Stomach (tissue), 8 donors: ENCODE measurements at regions not wholly inside any gene's neighbourhood (a gene's known extent, or its start where the extent isn't known, plus 50 kb on each side); places are given as distances from the start of the nearest gene placed in this dataset.

Experiments
- DNase-seq, 2 donors: peaks; one replicate each; pipeline versions ENCODE4 v3.0.0 to v3.0.0-alpha.2; 2013 to 2019
- H3K27ac ChIP-seq, 5 donors: fragments of 200-600 bp in 4 of 5; sonication (generic) in 4 of 5; one replicate each; pipeline ENCODE4 v1.5.1; 2013 to 2019; ENCODE audit warnings: mild to moderate bottlenecking in 1 of 5, moderate library complexity in 1 of 5
- H3K27me3 ChIP-seq, 3 donors: fragments of 200-600 bp; sonication (generic); one replicate each; pipeline ENCODE4 v1.5.1; 2017 to 2019; ENCODE audit warnings: mixed run types in 1 of 3
- H3K36me3 ChIP-seq, 4 donors: fragments of 200-600 bp; sonication (generic); 1 replicate in 3 of 4; 2 replicates in 1 of 4; pipeline ENCODE4 v1.5.1; 2016 to 2019
- H3K4me1 ChIP-seq, 4 donors: fragments of 200-600 bp; sonication (generic); one replicate each; pipeline ENCODE4 v1.5.1; 2016 to 2019
- H3K4me3 ChIP-seq, 4 donors: fragments of 200-600 bp; sonication (generic) in 3 of 4; one replicate each; pipeline ENCODE4 v1.5.1; 2016 to 2019; ENCODE audit warnings: mild to moderate bottlenecking in 1 of 4
- H3K9me3 ChIP-seq, 4 donors: fragments of 200-600 bp; sonication (generic); one replicate each; pipeline ENCODE4 v1.5.1; 2016 to 2019
- CTCF ChIP-seq, 7 experiments: fragments of 450-650 bp in 4 of 7; fragments of 200-600 bp in 3 of 7; sonication (generic) in 3 of 7; IDR thresholded peaks; one replicate each; pipeline ENCODE4 v1.5.1; 2016 to 2019; ENCODE audit warnings: antibody characterized with exemption in 7 of 7, control low read depth in 2 of 7, mild to moderate bottlenecking in 1 of 7
- EP300 ChIP-seq: sonication (generic); formaldehyde crosslinking; IDR thresholded peaks from one replicate; pipeline ENCODE4 v1.6.1; 2017; ENCODE audit warnings: antibody characterized with exemption
- POLR2A ChIP-seq, 4 donors: fragments of 450-650 bp; IDR thresholded peaks; one replicate each; pipeline ENCODE4 v1.6.1; 2016; ENCODE audit warnings: antibody characterized with exemption in 4 of 4, control low read depth in 2 of 4, mild to moderate bottlenecking in 1 of 4, moderate library complexity in 1 of 4
- POLR2AphosphoS5 ChIP-seq, 3 donors: sonication (generic); formaldehyde crosslinking; IDR thresholded peaks; one replicate each; pipeline ENCODE4 v1.6.1; 2016; ENCODE audit warnings: antibody characterized with exemption in 3 of 3
- WGBS, 5 donors: extraction: QIAGEN DNeasy Blood & Tissue Kit in 3 of 5; methylation state at CpG; one replicate each; pipeline versions ENCODE4 v1.1.5 to v1.1.7; 2013 to 2018; 5-methylcytosine and 5-hydroxymethylcytosine counted together
- intact Hi-C: fragments of 100-400 bp; cut with DNase I; formaldehyde crosslinking; loops from one replicate; pipeline ENCODE4 v1.15.1; 2023; ENCODE audit warnings: low total_unique reads
- donor health status: healthy with polysubstance abuse.
- donor health status: Bipolar disorder and iron deficiency.
- donor health status: healthy.

GRCh38 chr9:26574256-26574655 is 318.3 kb downstream of the CAAP1 start:
- 55 to 70% (median 65%) methylated on average over 2 of the region's 2 CpGs for WGBS, 5 donors

GRCh38 chr9:26567976-26568375 is 324.6 kb downstream of the CAAP1 start:
- Histone ChIP-seq H3K4me3 (no peak overlapping the region), H3K9me3 (peaks cover 0 to 4% (median 0%) of the 10 kb centered on the region in 4 donors), H3K27me3 (no peaks in the 10 kb centered on the region), H3K27ac (no peak overlapping the region), H3K4me1 (no peaks in the 10 kb centered on the region), H3K36me3 (no peaks in the 10 kb centered on the region)
- no peak for TF ChIP-seq POLR2A (IDR thresholded peaks at IDR 0.05)
- TF ChIP-seq EP300, result no peak
- no peak for TF ChIP-seq CTCF (IDR thresholded peaks at IDR 0.05)
- TF ChIP-seq POLR2AphosphoS5 (IDR thresholded peaks at IDR 0.05), result no peak
- intact Hi-C loops, result no loop called here
- no peak for DNase-seq
- WGBS, 5 donors, result 67 to 76% (median 72%) methylated on average over 2 of the region's 2 CpGs

More at GRCh38 chr9:26574256-26574655, 318.3 kb downstream of the CAAP1 start:
- DNase-seq, result no peak
- Histone ChIP-seq H3K9me3 (no peaks in the 10 kb centered on the region), H3K27ac (no peak overlapping the region), H3K36me3 (no peaks in the 10 kb centered on the region), H3K27me3 (no peaks in the 10 kb centered on the region), H3K4me1 (no peaks in the 10 kb centered on the region), H3K4me3 (no peak overlapping the region)
- TF ChIP-seq POLR2A (IDR thresholded peaks at IDR 0.05), result no peak
- TF ChIP-seq POLR2AphosphoS5 (IDR thresholded peaks at IDR 0.05), result no peak
- TF ChIP-seq CTCF (IDR thresholded peaks at IDR 0.05), result no peak
- no peak for TF ChIP-seq EP300
- intact Hi-C loops, result no loop called here

- H3K36me3 ChIP-seq, result no peaks in the 10 kb centered on the region
- no peak for TF ChIP-seq POLR2A (IDR thresholded peaks at IDR 0.05)
- no peak for TF ChIP-seq POLR2AphosphoS5 (IDR thresholded peaks at IDR 0.05)
- no peak for TF ChIP-seq EP300
- TF ChIP-seq CTCF (IDR thresholded peaks at IDR 0.05), result no peak
- intact Hi-C loops, result no loop called here
- no peaks in the 10 kb centered on the region for H3K27me3 ChIP-seq
- H3K4me3 ChIP-seq, result no peak overlapping the region
- H3K27ac ChIP-seq, result no peak overlapping the region
- DNase-seq, result no peak
- H3K4me1 ChIP-seq, result no peaks in the 10 kb centered on the region
- peaks cover 0 to 4% (median 0%) of the 10 kb centered on the region in 4 donors for H3K9me3 ChIP-seq
- WGBS, 5 donors, result 33 to 48% (median 44%) methylated on average over 1 of the region's 1 CpG
Measured at GRCh38 chr9:26566141-26566540, 326.5 kb downstream of the CAAP1 start.

GRCh38 chr9:26565118-26565517 is 327.5 kb downstream of the CAAP1 start:
- Histone ChIP-seq H3K4me1 (no peaks in the 10 kb centered on the region), H3K9me3 (peaks cover 0 to 4% (median 0%) of the 10 kb centered on the region in 4 donors), H3K4me3 (no peak overlapping the region), H3K27ac (no peak overlapping the region), H3K27me3 (no peaks in the 10 kb centered on the region), H3K36me3 (no peaks in the 10 kb centered on the region)
- no peak for DNase-seq
- intact Hi-C loops, result no loop called here
- 49 to 66% (median 61%) methylated on average over 2 of the region's 2 CpGs for WGBS, 5 donors
- TF ChIP-seq POLR2AphosphoS5 (IDR thresholded peaks at IDR 0.05) (no peak), CTCF (IDR thresholded peaks at IDR 0.05) (no peak), EP300 (no peak), POLR2A (IDR thresholded peaks at IDR 0.05) (no peak)
